Heart right ventricle (tissue), 16 donors: ENCODE measurements at regions not wholly inside any gene's neighbourhood (a gene's known extent, or its start where the extent isn't known, plus 50 kb on each side); places are given as distances from the start of the nearest gene placed in this dataset.

Experiments
- ATAC-seq, 8 donors: fragments of 200-7000 bp; cut with Tn5 transposase; one replicate each; pipeline ENCODE4 v1.9.1; 2020; ENCODE audit warnings: mild to moderate bottlenecking in 8 of 8, moderate library complexity in 8 of 8, moderate number of reproducible peaks in 1 of 8
- DNase-seq, 2 donors: peaks; one replicate each; pipeline ENCODE4 v3.0.0-alpha.2; 2020
- H3K27ac ChIP-seq, 10 donors: fragments of 200-600 bp; sonication (generic) in 2 of 10; one replicate each; pipeline versions ENCODE4 v1.5.0 to v1.8.0; 2020 to 2022; ENCODE audit warnings: mild to moderate bottlenecking in 3 of 10
- H3K27me3 ChIP-seq, 7 donors: fragments of 200-600 bp; one replicate each; pipeline ENCODE4 v1.8.0; 2021 to 2022; ENCODE audit warnings: mild to moderate bottlenecking in 2 of 7
- H3K36me3 ChIP-seq, 9 donors: fragments of 200-600 bp; sonication (generic) in 1 of 9; one replicate each; pipeline versions ENCODE4 v1.5.0 to v1.8.0; 2020 to 2022; ENCODE audit warnings: mild to moderate bottlenecking in 2 of 9
- H3K4me1 ChIP-seq, 9 donors: fragments of 200-600 bp; sonication (generic) in 1 of 9; one replicate each; pipeline versions ENCODE4 v1.5.0 to v1.8.0; 2020 to 2022; ENCODE audit warnings: mild to moderate bottlenecking in 4 of 9
- H3K4me3 ChIP-seq, 10 donors: fragments of 200-600 bp; sonication (generic) in 2 of 10; one replicate each; pipeline versions ENCODE4 v1.5.0 to v1.8.0; 2020 to 2022; ENCODE audit warnings: mild to moderate bottlenecking in 7 of 10, moderate library complexity in 2 of 10
- H3K9me3 ChIP-seq, 11 donors: fragments of 200-600 bp in 10 of 11; sonication (generic) in 2 of 11; one replicate each; pipeline versions ENCODE4 v1.5.0 to v1.8.0; 2013 to 2022; ENCODE audit warnings: mild to moderate bottlenecking in 2 of 11, control low read depth in 1 of 11, moderate library complexity in 1 of 11
- CTCF ChIP-seq, 9 donors: fragments of 200-600 bp; sonication (generic) in 2 of 9; IDR thresholded peaks; one replicate each; pipeline versions ENCODE4 v1.5.0 to v1.8.0; 2021 to 2022; ENCODE audit warnings: antibody characterized with exemption in 9 of 9, mild to moderate bottlenecking in 5 of 9, moderate library complexity in 1 of 9
- WGBS, 2 donors: extraction: QIAGEN DNeasy Blood & Tissue Kit; methylation state at CpG; one replicate each; pipeline ENCODE4 v1.1.7; 2013; ENCODE audit warnings: inconsistent platforms in 1 of 2; 5-methylcytosine and 5-hydroxymethylcytosine counted together
- intact Hi-C, 10 donors: fragments of 100-400 bp; cut with DNase I; formaldehyde crosslinking; loops; one replicate each; pipeline versions ENCODE4 v1.11.1 to v1.14.2; 2022
- donor health status: Arrhythmogenic right ventricular cardiomyopathy.
- donor health status: ischemic (EF 13 %, LVEDD 7.1; RV severe dilation, severe dysfunction).
- donor health status: healthy with polysubstance abuse.
- donor health status: DM: no; HTN: yes; CAD: no.
- donor health status: DM: no; HTN: no; CAD: no.
- donor health status: ischemic (EF 25% LVEDD 6.9; RV normal size, moderate dysfunction).
- donor health status: ischemic (EF 25% LVEDD 5.7; RV mildly dilated, moderate dysfunction).
- donor health status: healthy.
- donor health status: DM: yes; HTN: yes; CAD: no.
- donor health status: Ischemic cardiomyopathy.
- donor health status: ischemic (EF 35%, LVEDD 5.7; RV mildly dilated, moderate dysfunction).
- donor health status: nonischemic (EF 11% LVEDD 7.7; RV severe dilation, severe dysfunction).
- donor health status: DM: yes; HTN: yes; CAD: no.
- donor health status: PGD.
- donor health status: ischemic (EF 29% LVEDD 5.4; RV normal size, mild dysfunction).
- donor health status: nonischemic (EF 23%, LVEDD 6.1; RV moderate dilation, normal function).

GRCh38 chr3:103365467-103365866 lies 930.7 kb downstream of the ZPLD1 start:
- Histone ChIP-seq H3K4me3 (no peak overlapping the region), H3K27me3 (no peaks in the 10 kb centered on the region), H3K4me1 (no peaks in the 10 kb centered on the region), H3K36me3 (no peaks in the 10 kb centered on the region), H3K9me3 (peaks cover 0 to 9% (median 0%) of the 10 kb centered on the region in 11 donors), H3K27ac (no peak overlapping the region)
- no peak for TF ChIP-seq CTCF (IDR thresholded peaks at IDR 0.05)
- no peak for ATAC-seq
- DNase-seq, result no peak
- WGBS, 2 donors, result 51 to 62% methylated on average over 1 of the region's 1 CpG
- intact Hi-C loops, result no loop called here

- 78 to 85% methylated on average over 3 of the region's 3 CpGs for WGBS, 2 donors
- H3K27me3 ChIP-seq, result no peaks in the 10 kb centered on the region
- DNase-seq, result no peak
- intact Hi-C loops, result no loop called here
- H3K4me1 ChIP-seq, result no peaks in the 10 kb centered on the region
- no peak overlapping the region for H3K4me3 ChIP-seq
- no peak for ATAC-seq
- H3K27ac ChIP-seq, result no peak overlapping the region
- H3K9me3 ChIP-seq, result peaks cover 0 to 4% (median 0%) of the 10 kb centered on the region in 11 donors
- H3K36me3 ChIP-seq, result no peaks in the 10 kb centered on the region
- TF ChIP-seq CTCF (IDR thresholded peaks at IDR 0.05), result no peak
Observed at GRCh38 chr3:103367481-103367880, 932.7 kb downstream of the ZPLD1 start.

- H3K4me3 ChIP-seq, result no peak overlapping the region
- DNase-seq (no peak), ATAC-seq (no peak)
- H3K27me3 ChIP-seq, result no peaks in the 10 kb centered on the region
- no peak overlapping the region for H3K27ac ChIP-seq
- TF ChIP-seq CTCF (IDR thresholded peaks at IDR 0.05), result no peak
- intact Hi-C loops, result no loop called here
- no peaks in the 10 kb centered on the region for H3K4me1 ChIP-seq
- 46 to 61% methylated on average over 1 of the region's 1 CpG for WGBS, 2 donors
- H3K36me3 ChIP-seq, result no peaks in the 10 kb centered on the region
- H3K9me3 ChIP-seq, result peaks cover 0 to 4% (median 0%) of the 10 kb centered on the region in 11 donors
Observed at GRCh38 chr3:103371411-103371810, 936.6 kb downstream of the ZPLD1 start.

- no peak for ATAC-seq
- intact Hi-C loops, result no loop called here
Observed at GRCh38 chr3:103372031-103372430, 937.2 kb downstream of the ZPLD1 start.

More at GRCh38 chr3:103372031-103372430, 937.2 kb downstream of the ZPLD1 start:
- peaks cover 0 to 4% (median 0%) of the 10 kb centered on the region in 11 donors for H3K9me3 ChIP-seq
- no peaks in the 10 kb centered on the region for H3K27me3 ChIP-seq
- no peaks in the 10 kb centered on the region for H3K36me3 ChIP-seq
- no peak for DNase-seq
- WGBS, 2 donors, result 69 to 72% methylated on average over 3 of the region's 3 CpGs
- no peaks in the 10 kb centered on the region for H3K4me1 ChIP-seq
- no peak overlapping the region for H3K4me3 ChIP-seq
- no peak overlapping the region for H3K27ac ChIP-seq
- no peak for TF ChIP-seq CTCF (IDR thresholded peaks at IDR 0.05)
